ENCODE measurements at regions not wholly inside any gene's neighbourhood (a gene's known extent, or its start where the extent isn't known, plus 50 kb on each side); places are given as distances from the start of the nearest gene placed in this dataset.

GRCh38 chr12:111310076-111310870 is 58.6 kb downstream of the PHETA1 start:
- no peak for DNase-seq

- DNase-seq, result no peak
Observed at GRCh38 chr12:111309584-111309983, 59.3 kb downstream of the PHETA1 start.

- DNase-seq, result no peak
Observed at GRCh38 chr12:111308473-111308872, 60.4 kb downstream of the PHETA1 start.

GRCh38 chr12:111304642-111305071 is 64.2 kb downstream of the PHETA1 start:
- DNase-seq, result no peak

- DNase-seq, result no peak
Observed at GRCh38 chr12:111303531-111303930, 65.4 kb downstream of the PHETA1 start.

GRCh38 chr12:111298582-111299436 is 70.1 kb downstream of the PHETA1 start:
- DNase-seq, result peak; percentile 42

GRCh38 chr12:111297703-111298426 is 71.0 kb downstream of the PHETA1 start:
- DNase-seq, result no peak

- DNase-seq, result no peak
Observed at GRCh38 chr12:111296906-111297463, 71.9 kb downstream of the PHETA1 start.

- no peak for DNase-seq
Observed at GRCh38 chr12:111295176-111295575, 73.7 kb downstream of the PHETA1 start.

GRCh38 chr12:111293266-111294009 is 75.5 kb downstream of the PHETA1 start:
- no peak for DNase-seq

- DNase-seq, result no peak
Observed at GRCh38 chr12:111291357-111291756, 77.5 kb downstream of the PHETA1 start.

GRCh38 chr12:111288771-111289170 is 80.1 kb downstream of the PHETA1 start:
- no peak for DNase-seq

- DNase-seq, result no peak
Observed at GRCh38 chr12:111287125-111287900, 81.6 kb downstream of the PHETA1 start.

- no peak for DNase-seq
Observed at GRCh38 chr12:111285200-111285599, 83.7 kb downstream of the PHETA1 start.

- no peak for DNase-seq
Observed at GRCh38 chr12:111284709-111285108, 84.2 kb downstream of the PHETA1 start.

GRCh38 chr12:111283966-111284365 is 84.9 kb downstream of the PHETA1 start:
- DNase-seq, result no peak

GRCh38 chr12:111283521-111283920 is 85.4 kb downstream of the PHETA1 start:
- DNase-seq, result no peak

GRCh38 chr12:111277570-111277969 is 91.3 kb downstream of the PHETA1 start:
- no peak for DNase-seq

- peak; percentile 69 for DNase-seq
Observed at GRCh38 chr12:111276146-111276545, 92.7 kb downstream of the PHETA1 start.

GRCh38 chr12:111275308-111275707 is 93.6 kb downstream of the PHETA1 start:
- no peak for DNase-seq

GRCh38 chr12:111274777-111275176 is 94.1 kb downstream of the PHETA1 start:
- peak; percentile 24 for DNase-seq
